Chondrocyte (in vitro differentiated cells): ENCODE measurements at regions not wholly inside any gene's neighbourhood (a gene's known extent, or its start where the extent isn't known, plus 50 kb on each side); places are given as distances from the start of the nearest gene placed in this dataset.

Source experiments
- DNase-seq: peaks from one replicate; pipeline ENCODE4 v3.0.0; 2021; ENCODE audit warnings: mixed read lengths, low spot score
- H3K27ac Mint-ChIP-seq: one replicate; pipeline ENCODE4 v1.8.0; 2021; ENCODE audit warnings: mild to moderate bottlenecking, moderate library complexity, mixed read lengths; ENCODE audit not compliant: unreplicated experiment
- H3K27me3 Mint-ChIP-seq: 2 replicates; pipeline ENCODE4 v1.8.0; 2021; ENCODE audit warnings: low read depth, mixed read lengths
- H3K36me3 Mint-ChIP-seq: 2 replicates; pipeline ENCODE4 v1.8.0; 2021; ENCODE audit warnings: low read depth, mixed read lengths
- H3K4me1 Mint-ChIP-seq: 2 replicates; pipeline ENCODE4 v1.8.0; 2021; ENCODE audit warnings: low read depth, mild to moderate bottlenecking, mixed read lengths
- H3K4me3 Mint-ChIP-seq: one replicate; pipeline ENCODE4 v1.8.0; 2021; ENCODE audit warnings: mild to moderate bottlenecking, moderate library complexity, mixed read lengths; ENCODE audit not compliant: unreplicated experiment
- H3K9me3 Mint-ChIP-seq: 2 replicates; pipeline ENCODE4 v1.8.0; 2021; ENCODE audit warnings: low read depth, mixed read lengths
- CTCF ChIP-seq: fragments of 200-600 bp; sonication (generic); IDR thresholded peaks from 2 replicates; pipeline ENCODE4 v1.5.0; 2021; ENCODE audit warnings: antibody characterized with exemption, mild to moderate bottlenecking, moderate library complexity

- Mint-ChIP-seq H3K36me3 (no peaks in the 10 kb centered on the region), H3K27me3 (no peaks in the 10 kb centered on the region)
- no peak for TF ChIP-seq CTCF
These were observed 935.6 kb upstream of the FANCL start for GRCh38 chr2:59176737-59177136.

GRCh38 chr2:59174536-59175243, 933.6 kb upstream of the FANCL start:
- Mint-ChIP-seq H3K4me3 (no peak overlapping the region), H3K27ac (no peak overlapping the region), H3K27me3 (peaks cover 4% of the 10 kb centered on the region), H3K36me3 (no peaks in the 10 kb centered on the region), H3K4me1 (no peaks in the 10 kb centered on the region), H3K9me3 (no peaks in the 10 kb centered on the region)
- no peak for TF ChIP-seq CTCF
- DNase-seq: no peak

More at GRCh38 chr2:59176737-59177136, 935.6 kb upstream of the FANCL start:
- H3K9me3 Mint-ChIP-seq: no peaks in the 10 kb centered on the region
- H3K27ac Mint-ChIP-seq: no peak overlapping the region
- no peak overlapping the region for H3K4me3 Mint-ChIP-seq
- no peak for DNase-seq
- no peaks in the 10 kb centered on the region for H3K4me1 Mint-ChIP-seq

GRCh38 chr2:59173325-59173724, 932.2 kb upstream of the FANCL start:
- Mint-ChIP-seq H3K27me3 (peaks cover 4% of the 10 kb centered on the region), H3K36me3 (no peaks in the 10 kb centered on the region), H3K27ac (no peak overlapping the region), H3K9me3 (no peaks in the 10 kb centered on the region), H3K4me3 (no peak overlapping the region), H3K4me1 (no peaks in the 10 kb centered on the region)
- DNase-seq: no peak
- no peak for TF ChIP-seq CTCF

- Mint-ChIP-seq H3K27me3 (peaks cover 6% of the 10 kb centered on the region), H3K4me1 (no peaks in the 10 kb centered on the region), H3K27ac (no peak overlapping the region), H3K4me3 (no peak overlapping the region), H3K9me3 (no peaks in the 10 kb centered on the region), H3K36me3 (no peaks in the 10 kb centered on the region)
- DNase-seq: no peak
- no peak for TF ChIP-seq CTCF
These were observed 929.9 kb upstream of the FANCL start for GRCh38 chr2:59171019-59171418.

GRCh38 chr2:59168766-59169165, 927.6 kb upstream of the FANCL start:
- Mint-ChIP-seq H3K36me3 (no peaks in the 10 kb centered on the region), H3K9me3 (no peaks in the 10 kb centered on the region), H3K27me3 (peaks cover 6% of the 10 kb centered on the region), H3K4me3 (no peak overlapping the region), H3K27ac (no peak overlapping the region), H3K4me1 (no peaks in the 10 kb centered on the region)
- DNase-seq: no peak
- TF ChIP-seq CTCF: no peak
